MM.1S (cell line): ENCODE measurements at regions not wholly inside any gene's neighbourhood (a gene's known extent, or its start where the extent isn't known, plus 50 kb on each side); places are given as distances from the start of the nearest gene placed in this dataset.

Experiments
- EZH2 ChIP-seq: fragments of 300-600 bp; sonication (generic); optimal IDR thresholded peaks from 2 replicates; pipeline ENCODE3; 2017; ENCODE audit warnings: low read depth, mild to moderate bottlenecking, antibody characterized with exemption, low read length, mixed read lengths
- EZH2phosphoT487 ChIP-seq: fragments of 300-600 bp; sonication (generic); IDR thresholded peaks from 2 replicates; pipeline ENCODE4 v1.6.1; 2018; ENCODE audit warnings: antibody characterized with exemption, low read length
- TF ChIP-seq, protein P1 (sequence below): fragments of 300-600 bp; sonication (generic); IDR thresholded peaks from 2 replicates; pipeline ENCODE4 v1.5.1; 2016; ENCODE audit warnings: antibody characterized with exemption, low read length, mixed read lengths

GRCh38 chr10:128456271-128456670, 330.0 kb upstream of the MKI67 start:
- no peak for TF ChIP-seq EZH2
- TF ChIP-seq, protein P1, sequence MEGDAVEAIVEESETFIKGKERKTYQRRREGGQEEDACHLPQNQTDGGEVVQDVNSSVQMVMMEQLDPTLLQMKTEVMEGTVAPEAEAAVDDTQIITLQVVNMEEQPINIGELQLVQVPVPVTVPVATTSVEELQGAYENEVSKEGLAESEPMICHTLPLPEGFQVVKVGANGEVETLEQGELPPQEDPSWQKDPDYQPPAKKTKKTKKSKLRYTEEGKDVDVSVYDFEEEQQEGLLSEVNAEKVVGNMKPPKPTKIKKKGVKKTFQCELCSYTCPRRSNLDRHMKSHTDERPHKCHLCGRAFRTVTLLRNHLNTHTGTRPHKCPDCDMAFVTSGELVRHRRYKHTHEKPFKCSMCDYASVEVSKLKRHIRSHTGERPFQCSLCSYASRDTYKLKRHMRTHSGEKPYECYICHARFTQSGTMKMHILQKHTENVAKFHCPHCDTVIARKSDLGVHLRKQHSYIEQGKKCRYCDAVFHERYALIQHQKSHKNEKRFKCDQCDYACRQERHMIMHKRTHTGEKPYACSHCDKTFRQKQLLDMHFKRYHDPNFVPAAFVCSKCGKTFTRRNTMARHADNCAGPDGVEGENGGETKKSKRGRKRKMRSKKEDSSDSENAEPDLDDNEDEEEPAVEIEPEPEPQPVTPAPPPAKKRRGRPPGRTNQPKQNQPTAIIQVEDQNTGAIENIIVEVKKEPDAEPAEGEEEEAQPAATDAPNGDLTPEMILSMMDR = no peak
- TF ChIP-seq EZH2phosphoT487 = no peak
